Activated CD8-positive, alpha-beta T cell treated with anti-CD3 and anti-CD28 coated beads for 36 hours (primary cell): ENCODE measurements at regions not wholly inside any gene's neighbourhood (a gene's known extent, or its start where the extent isn't known, plus 50 kb on each side); places are given as distances from the start of the nearest gene placed in this dataset.

Experiments used
- ATAC-seq: fragments of 200-7000 bp; cut with Tn5 transposase; one replicate; pipeline ENCODE4 v1.10.0; 2021; ENCODE audit warnings: mild to moderate bottlenecking, moderate library complexity
- CTCF ChIA-PET: fragments of 350-600 bp; sonication (Branson Sonifier 250); formaldehyde crosslinking; loops from one replicate; lab custom pipeline; 2021; ENCODE audit warnings: antibody characterized with exemption; lab: Charles Lee
- POLR2A ChIA-PET: fragments of 350-600 bp; sonication (Branson Sonifier 250); formaldehyde crosslinking; loops from one replicate; lab custom pipeline; 2021; ENCODE audit warnings: antibody characterized with exemption; lab: Charles Lee
- DNase-seq: peaks from one replicate; pipeline ENCODE4 v3.0.0-alpha.2; 2020
- H3K27ac Mint-ChIP-seq: one replicate; pipeline ENCODE4 v1.8.0; 2021; ENCODE audit warnings: mild to moderate bottlenecking, mixed read lengths
- H3K27me3 Mint-ChIP-seq: one replicate; pipeline ENCODE4 v1.8.0; 2021; ENCODE audit warnings: mixed read lengths
- H3K36me3 Mint-ChIP-seq: one replicate; pipeline ENCODE4 v1.8.0; 2021; ENCODE audit warnings: low read depth, mixed read lengths
- H3K4me1 Mint-ChIP-seq: one replicate; pipeline ENCODE4 v1.8.0; 2021; ENCODE audit warnings: low read depth, mixed read lengths
- H3K4me3 Mint-ChIP-seq: one replicate; pipeline ENCODE4 v1.8.0; 2021; ENCODE audit warnings: mild to moderate bottlenecking, moderate library complexity, mixed read lengths
- H3K9me3 Mint-ChIP-seq: one replicate; pipeline ENCODE4 v1.8.0; 2021; ENCODE audit warnings: mixed read lengths
- CTCF ChIP-seq: fragments of 200-600 bp; IDR thresholded peaks from one replicate; pipeline ENCODE4 v1.8.0; 2022; ENCODE audit warnings: antibody characterized with exemption, mild to moderate bottlenecking
- intact Hi-C: fragments of 100-400 bp; cut with micrococcal nuclease; formaldehyde crosslinking; loops from one replicate; pipeline ENCODE4 v1.10.0; 2022

- no peak for ATAC-seq
- intact Hi-C loops = no loop called here
- Mint-ChIP-seq H3K27ac (no peak overlapping the region), H3K9me3 (no peaks in the 10 kb centered on the region), H3K27me3 (no peaks in the 10 kb centered on the region), H3K36me3 (no peaks in the 10 kb centered on the region), H3K4me3 (no peak overlapping the region), H3K4me1 (no peaks in the 10 kb centered on the region)
- POLR2A ChIA-PET = no interaction called here
- CTCF ChIA-PET = no interaction called here
- DNase-seq = no peak
- TF ChIP-seq CTCF = no peak
Observed at GRCh38 chr14:34177466-34177865, 226.6 kb upstream of the EGLN3 start.

- DNase-seq (no peak), ATAC-seq (no peak)
- Mint-ChIP-seq H3K27me3 (no peaks in the 10 kb centered on the region), H3K4me3 (no peak overlapping the region), H3K27ac (no peak overlapping the region), H3K9me3 (no peaks in the 10 kb centered on the region), H3K4me1 (no peaks in the 10 kb centered on the region), H3K36me3 (no peaks in the 10 kb centered on the region)
- intact Hi-C loops = no loop called here
- CTCF ChIA-PET = no interaction called here
- POLR2A ChIA-PET = no interaction called here
- TF ChIP-seq CTCF = no peak
Observed at GRCh38 chr14:34175574-34175973, 224.7 kb upstream of the EGLN3 start.

GRCh38 chr14:34174973-34175372 is 224.1 kb upstream of the EGLN3 start:
- CTCF ChIA-PET = no interaction called here
- no peaks in the 10 kb centered on the region for H3K9me3 Mint-ChIP-seq
- POLR2A ChIA-PET = no interaction called here
- no peak for TF ChIP-seq CTCF
- ATAC-seq (no peak), DNase-seq (no peak)
- H3K27me3 Mint-ChIP-seq = no peaks in the 10 kb centered on the region
- no peak overlapping the region for H3K27ac Mint-ChIP-seq
- H3K4me1 Mint-ChIP-seq = no peaks in the 10 kb centered on the region
- H3K4me3 Mint-ChIP-seq = no peak overlapping the region
- intact Hi-C loops = no loop called here
- H3K36me3 Mint-ChIP-seq = no peaks in the 10 kb centered on the region

GRCh38 chr14:34173916-34174315 is 223.0 kb upstream of the EGLN3 start:
- ATAC-seq = no peak
- POLR2A ChIA-PET = no interaction called here
- TF ChIP-seq CTCF = no peak
- CTCF ChIA-PET = no interaction called here
- H3K4me1 Mint-ChIP-seq = no peaks in the 10 kb centered on the region
- H3K36me3 Mint-ChIP-seq = no peaks in the 10 kb centered on the region
- no peak overlapping the region for H3K27ac Mint-ChIP-seq
- no peaks in the 10 kb centered on the region for H3K9me3 Mint-ChIP-seq
- H3K27me3 Mint-ChIP-seq = no peaks in the 10 kb centered on the region
- intact Hi-C loops = no loop called here
- no peak for DNase-seq
- no peak overlapping the region for H3K4me3 Mint-ChIP-seq

- DNase-seq (no peak), ATAC-seq (no peak)
- no peak for TF ChIP-seq CTCF
- POLR2A ChIA-PET = no interaction called here
- H3K36me3 Mint-ChIP-seq = no peaks in the 10 kb centered on the region
- no peak overlapping the region for H3K27ac Mint-ChIP-seq
- H3K9me3 Mint-ChIP-seq = no peaks in the 10 kb centered on the region
- no peak overlapping the region for H3K4me3 Mint-ChIP-seq
- intact Hi-C loops = no loop called here
- H3K27me3 Mint-ChIP-seq = no peaks in the 10 kb centered on the region
- CTCF ChIA-PET = no interaction called here
- no peaks in the 10 kb centered on the region for H3K4me1 Mint-ChIP-seq
Observed at GRCh38 chr14:34172550-34173368, 221.9 kb upstream of the EGLN3 start.
